ENCODE measurements at regions not wholly inside any gene's neighbourhood (a gene's known extent, or its start where the extent isn't known, plus 50 kb on each side); places are given as distances from the start of the nearest gene placed in this dataset.

GRCh38 chr5:74187757-74188156 lies 452.8 kb downstream of the ENC1 start:
- DNase-seq (ENCODE audit: low spot score) = no peak

GRCh38 chr5:74186356-74187315 lies 453.9 kb downstream of the ENC1 start:
- no peak for DNase-seq (ENCODE audit: low spot score)

- peak; percentile 1 for DNase-seq (ENCODE audit: low spot score)
These were observed 454.9 kb downstream of the ENC1 start for GRCh38 chr5:74185599-74185998.

- DNase-seq (ENCODE audit: low spot score) = no peak
These were observed 455.9 kb downstream of the ENC1 start for GRCh38 chr5:74184649-74185048.

GRCh38 chr5:74183041-74183440 lies 457.5 kb downstream of the ENC1 start:
- DNase-seq (ENCODE audit: low spot score) = no peak

- DNase-seq (ENCODE audit: low spot score) = no peak
These were observed 457.9 kb downstream of the ENC1 start for GRCh38 chr5:74182603-74183002.

GRCh38 chr5:74179701-74180100 lies 460.8 kb downstream of the ENC1 start:
- no peak for DNase-seq (ENCODE audit: low spot score)

GRCh38 chr5:74179179-74179578 lies 461.3 kb downstream of the ENC1 start:
- no peak for DNase-seq (ENCODE audit: low spot score)

- no peak for DNase-seq (ENCODE audit: low spot score)
These were observed 462.6 kb downstream of the ENC1 start for GRCh38 chr5:74177961-74178360.

GRCh38 chr5:74174366-74174765 lies 466.2 kb downstream of the ENC1 start:
- no peak for DNase-seq (ENCODE audit: low spot score)

GRCh38 chr5:74173665-74174064 lies 466.9 kb downstream of the ENC1 start:
- no peak for DNase-seq (ENCODE audit: low spot score)

GRCh38 chr5:74173241-74173640 lies 467.3 kb downstream of the ENC1 start:
- no peak for DNase-seq (ENCODE audit: low spot score)

- no peak for DNase-seq (ENCODE audit: low spot score)
These were observed 470.8 kb downstream of the ENC1 start for GRCh38 chr5:74169701-74170100.

GRCh38 chr5:74167930-74168315 lies 472.6 kb downstream of the ENC1 start:
- DNase-seq (ENCODE audit: low spot score) = no peak

GRCh38 chr5:74167206-74167929 lies 473.2 kb downstream of the ENC1 start:
- no peak for DNase-seq (ENCODE audit: low spot score)

GRCh38 chr5:74166064-74166463 lies 474.5 kb downstream of the ENC1 start:
- DNase-seq (ENCODE audit: low spot score) = no peak

- no peak for DNase-seq (ENCODE audit: low spot score)
These were observed 475.7 kb downstream of the ENC1 start for GRCh38 chr5:74164725-74165235.

GRCh38 chr5:74162524-74162923 lies 478.0 kb downstream of the ENC1 start:
- DNase-seq (ENCODE audit: low spot score) = no peak

- no peak for DNase-seq (ENCODE audit: low spot score)
These were observed 479.4 kb downstream of the ENC1 start for GRCh38 chr5:74161170-74161569.

- DNase-seq (ENCODE audit: low spot score) = no peak
These were observed 483.7 kb downstream of the ENC1 start for GRCh38 chr5:74156728-74157383.

- no peak for DNase-seq (ENCODE audit: low spot score)
These were observed 485.0 kb downstream of the ENC1 start for GRCh38 chr5:74155501-74155900.

GRCh38 chr5:74154526-74154925 lies 486.0 kb downstream of the ENC1 start:
- DNase-seq (ENCODE audit: low spot score) = no peak

Data from SW480 (cell line).